Brain microvascular endothelial cell (primary cell): ENCODE measurements at regions not wholly inside any gene's neighbourhood (a gene's known extent, or its start where the extent isn't known, plus 50 kb on each side); places are given as distances from the start of the nearest gene placed in this dataset.
"Not testable (repeated sequence)": the region's sequence is repeated elsewhere in the genome, so short reads cannot be mapped to it uniquely, and the experiment has no call there.

Experiments
- DNase-seq: peaks from one replicate; pipeline ENCODE4 v3.0.0-alpha.2; 2020
- H3K27ac ChIP-seq: fragments of 250-450 bp; sonication (Bioruptor Pico); 2 replicates; pipeline ENCODE4 v1.5.1; 2020; ENCODE audit warnings: mild to moderate bottlenecking, moderate library complexity
- H3K27me3 ChIP-seq: fragments of 250-450 bp; sonication (Bioruptor Pico); replicated peaks from 2 replicates; pipeline ENCODE4 v1.5.1; 2020; ENCODE audit warnings: mild to moderate bottlenecking
- H3K36me3 ChIP-seq: fragments of 250-450 bp; sonication (Bioruptor Pico); replicated peaks from 2 replicates; pipeline ENCODE4 v1.5.1; 2020; ENCODE audit warnings: mild to moderate bottlenecking
- H3K4me3 ChIP-seq: 2 replicates; pipeline ENCODE4 v1.5.1; 2011; ENCODE audit warnings: low read depth, mild to moderate bottlenecking, control low read depth, low read length, moderate library complexity
- in situ Hi-C: cut with HindIII; loops from 2 replicates; pipeline ENCODE4 v1.10.0; 2017; ENCODE audit warnings: low sequenced_read_pairs, low pct_ligation_motif_present
- TF ChIP-seq, protein P1 (sequence below): IDR thresholded peaks from 2 replicates; pipeline ENCODE4 v1.5.1; 2011; ENCODE audit warnings: low read depth, mild to moderate bottlenecking, moderate library complexity, low read length, control low read depth, inconsistent platforms; ENCODE audit errors: missing control alignments

DNA sequence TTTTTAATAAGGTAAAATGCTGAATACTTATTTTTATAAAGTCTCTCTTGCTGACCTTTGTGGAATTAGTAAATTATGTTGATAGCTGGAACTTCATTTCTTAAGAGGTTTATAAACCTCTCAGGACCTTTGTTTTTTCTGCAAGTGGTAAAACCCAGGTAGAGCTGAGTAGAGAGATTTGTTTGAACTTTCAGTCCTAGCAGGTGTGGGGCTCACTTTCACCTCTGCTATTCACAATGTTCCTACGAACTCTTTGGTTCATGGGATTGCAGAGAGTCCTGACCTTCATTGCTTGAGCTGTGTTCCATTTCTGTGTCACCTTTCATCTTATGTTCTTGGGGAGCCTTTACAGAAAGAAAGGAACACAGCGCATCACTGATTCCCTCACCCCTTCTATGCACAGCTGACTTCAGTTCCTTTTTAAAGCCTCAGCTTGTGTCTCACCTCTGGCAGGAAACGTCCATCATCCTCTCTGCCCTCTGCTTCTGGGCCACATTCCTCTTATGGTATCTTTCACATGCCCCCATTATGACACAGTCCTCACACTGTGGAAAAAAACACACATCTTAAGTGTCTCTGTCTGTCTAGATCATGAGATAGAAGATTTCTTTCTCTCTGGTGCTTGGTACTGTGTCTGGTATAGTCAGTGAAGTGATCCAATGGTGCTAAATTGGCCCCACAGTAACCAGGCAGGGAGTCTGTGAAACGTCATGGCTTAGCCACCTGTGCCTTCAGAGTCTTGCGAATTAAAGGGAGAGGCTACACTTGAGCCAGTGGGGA lies 262.5 kb upstream of the B3GALT2 start:
- no peaks in the 10 kb centered on the region for H3K36me3 ChIP-seq
- no peak for DNase-seq
- H3K27ac ChIP-seq = no peak overlapping the region
- no peak overlapping the region for H3K4me3 ChIP-seq
- H3K27me3 ChIP-seq = no peaks in the 10 kb centered on the region
- in situ Hi-C loops = no loop called here
- TF ChIP-seq, protein P1, sequence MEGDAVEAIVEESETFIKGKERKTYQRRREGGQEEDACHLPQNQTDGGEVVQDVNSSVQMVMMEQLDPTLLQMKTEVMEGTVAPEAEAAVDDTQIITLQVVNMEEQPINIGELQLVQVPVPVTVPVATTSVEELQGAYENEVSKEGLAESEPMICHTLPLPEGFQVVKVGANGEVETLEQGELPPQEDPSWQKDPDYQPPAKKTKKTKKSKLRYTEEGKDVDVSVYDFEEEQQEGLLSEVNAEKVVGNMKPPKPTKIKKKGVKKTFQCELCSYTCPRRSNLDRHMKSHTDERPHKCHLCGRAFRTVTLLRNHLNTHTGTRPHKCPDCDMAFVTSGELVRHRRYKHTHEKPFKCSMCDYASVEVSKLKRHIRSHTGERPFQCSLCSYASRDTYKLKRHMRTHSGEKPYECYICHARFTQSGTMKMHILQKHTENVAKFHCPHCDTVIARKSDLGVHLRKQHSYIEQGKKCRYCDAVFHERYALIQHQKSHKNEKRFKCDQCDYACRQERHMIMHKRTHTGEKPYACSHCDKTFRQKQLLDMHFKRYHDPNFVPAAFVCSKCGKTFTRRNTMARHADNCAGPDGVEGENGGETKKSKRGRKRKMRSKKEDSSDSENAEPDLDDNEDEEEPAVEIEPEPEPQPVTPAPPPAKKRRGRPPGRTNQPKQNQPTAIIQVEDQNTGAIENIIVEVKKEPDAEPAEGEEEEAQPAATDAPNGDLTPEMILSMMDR = no peak

DNA sequence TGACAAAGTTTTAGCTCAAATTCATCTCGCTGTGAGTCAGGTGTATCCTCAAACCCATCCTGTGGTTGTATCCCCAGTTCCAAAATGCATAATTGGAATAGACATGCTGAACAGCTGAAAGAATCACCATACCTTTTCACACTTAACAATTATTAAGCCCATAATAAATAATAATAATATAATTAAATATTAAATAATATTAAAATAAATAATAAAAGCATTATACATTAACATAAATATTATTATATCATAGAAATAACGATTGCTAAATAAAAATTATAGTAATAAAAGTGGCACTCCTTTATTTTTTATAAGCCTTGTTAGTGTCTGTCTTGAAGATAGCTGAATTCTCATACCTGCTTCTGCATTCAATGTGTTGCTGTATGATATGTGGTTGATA lies 257.5 kb upstream of the B3GALT2 start:
- in situ Hi-C loops = no loop called here
- no peaks in the 10 kb centered on the region for H3K27me3 ChIP-seq
- TF ChIP-seq, protein P1 = no peak

DNA sequence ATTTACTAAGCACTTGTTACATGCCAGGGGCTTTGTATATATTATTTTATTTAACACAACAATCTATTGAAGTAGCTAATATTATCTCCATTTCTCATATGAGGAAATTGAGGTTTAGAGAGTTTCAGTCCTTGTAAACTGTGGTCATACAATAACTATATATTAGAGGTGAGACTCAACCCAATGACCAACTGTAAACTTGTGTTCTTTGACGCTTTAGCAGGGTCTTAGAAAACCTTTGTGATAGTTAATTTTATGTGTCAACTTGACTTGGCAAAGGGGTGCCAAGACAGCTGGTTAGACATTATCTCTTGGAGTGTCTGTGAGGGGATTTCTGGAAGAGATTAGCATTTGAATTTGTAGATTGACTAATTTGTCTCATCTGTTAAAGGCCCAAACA lies 252.4 kb upstream of the B3GALT2 start:
- no peak overlapping the region for H3K27ac ChIP-seq
- in situ Hi-C loops = no loop called here
- DNase-seq = no peak
- no peaks in the 10 kb centered on the region for H3K27me3 ChIP-seq
- H3K4me3 ChIP-seq = no peak overlapping the region
- no peaks in the 10 kb centered on the region for H3K36me3 ChIP-seq
- TF ChIP-seq, protein P1 = no peak

More for the DNA sequence above, 257.5 kb upstream of the B3GALT2 start:
- Histone ChIP-seq H3K36me3 (no peaks in the 10 kb centered on the region), H3K27ac (no peak overlapping the region), H3K4me3 (no peak overlapping the region)
- no peak for DNase-seq

DNA sequence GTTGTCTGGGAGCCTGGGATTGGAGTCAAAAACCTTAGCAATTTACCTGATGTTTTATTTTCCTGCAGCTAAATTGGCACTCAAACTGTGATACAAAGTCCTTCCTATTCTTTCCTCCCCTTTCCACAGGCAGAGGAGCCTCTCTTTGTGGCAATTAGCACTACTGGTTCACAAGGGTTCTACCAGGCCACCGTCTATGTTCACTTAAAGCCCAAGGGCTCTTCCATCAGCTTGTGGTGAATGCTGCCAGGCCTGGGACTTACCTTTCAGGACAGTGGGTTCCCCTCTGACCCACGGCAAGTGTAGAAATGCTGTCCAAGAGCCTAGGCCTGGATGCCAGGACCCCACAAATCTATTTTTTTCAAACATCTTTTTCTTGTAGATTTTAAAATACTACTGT lies 251.9 kb upstream of the B3GALT2 start:
- H3K4me3 ChIP-seq = no peak overlapping the region
- in situ Hi-C loops = no loop called here
- TF ChIP-seq, protein P1 = no peak
- DNase-seq = no peak
- no peak overlapping the region for H3K27ac ChIP-seq
- H3K27me3 ChIP-seq = no peaks in the 10 kb centered on the region
- no peaks in the 10 kb centered on the region for H3K36me3 ChIP-seq

DNA sequence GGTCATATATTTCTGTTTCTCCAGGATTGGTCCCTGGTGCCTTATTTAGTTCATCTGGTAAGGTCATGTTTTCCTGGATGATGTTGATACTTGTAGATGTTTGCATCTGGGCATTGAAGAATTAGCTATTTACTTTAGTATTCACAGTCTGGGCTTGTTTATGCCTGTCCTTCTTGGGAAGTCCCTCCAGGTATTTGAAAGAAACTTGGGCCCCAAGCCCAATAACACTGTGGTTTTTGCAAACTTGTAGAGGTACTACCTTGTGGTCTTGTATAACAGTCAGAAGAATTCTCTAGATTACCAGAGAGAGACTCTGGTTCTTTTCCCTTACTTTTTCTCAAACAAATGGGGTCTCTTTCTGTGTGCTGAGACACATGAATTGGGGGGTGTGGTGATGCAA lies 251.4 kb upstream of the B3GALT2 start:
- Histone ChIP-seq H3K4me3 (no peak overlapping the region), H3K27ac (no peak overlapping the region), H3K36me3 (no peaks in the 10 kb centered on the region), H3K27me3 (no peaks in the 10 kb centered on the region)
- in situ Hi-C loops = no loop called here
- DNase-seq = no peak
- TF ChIP-seq, protein P1 = no peak

DNA sequence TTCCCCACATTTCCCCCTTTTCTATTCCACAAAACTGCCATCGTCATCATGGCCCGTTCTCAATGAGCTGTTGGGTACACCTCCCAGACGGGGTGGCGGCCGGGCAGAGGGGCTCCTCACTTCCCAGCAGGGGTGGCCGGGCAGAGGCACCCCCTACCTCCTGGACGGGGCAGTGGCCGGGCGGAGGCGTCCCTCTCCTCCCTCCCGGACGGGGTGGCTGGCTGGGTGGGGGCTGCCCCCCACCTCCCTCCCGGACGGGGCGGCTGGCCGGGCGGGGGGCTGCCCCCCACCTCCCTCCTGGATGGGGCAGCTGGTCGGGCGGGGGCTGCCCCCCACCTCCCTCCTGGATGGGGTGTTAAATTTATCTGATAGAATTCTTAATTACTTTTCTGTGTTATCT lies 250.9 kb upstream of the B3GALT2 start:
- in situ Hi-C loops, H3K4me3 ChIP-seq, H3K27me3 ChIP-seq, H3K36me3 ChIP-seq, H3K27ac ChIP-seq, DNase-seq: not testable (repeated sequence)
